ENCODE measurements at regions not wholly inside any gene's neighbourhood (a gene's known extent, or its start where the extent isn't known, plus 50 kb on each side); places are given as distances from the start of the nearest gene placed in this dataset.

- H3K79me2 ChIP-seq (ENCODE audit: low read length): no peaks in the 10 kb centered on the region
- H2AFZ ChIP-seq (ENCODE audit: low read length): no peak overlapping the region
- H3F3A ChIP-seq (ENCODE audit: insufficient read depth, low read length): no peaks in the 10 kb centered on the region
- no peak for DNase-seq
- no peak overlapping the region for H3K27ac ChIP-seq (ENCODE audit: low read length)
- no peaks in the 10 kb centered on the region for H3K9me2 ChIP-seq (replicated peaks; ENCODE audit: insufficient read depth, low read length)
- no peak overlapping the region for H3K4me2 ChIP-seq (ENCODE audit: low read depth, low read length)
- H4K20me1 ChIP-seq (ENCODE audit: insufficient read depth, low read length): no peaks in the 10 kb centered on the region
- no peak overlapping the region for H3K4me3 ChIP-seq (ENCODE audit: low read length)
- no peaks in the 10 kb centered on the region for H3K4me1 ChIP-seq (ENCODE audit: low read length)
- H3K9ac ChIP-seq (ENCODE audit: low read length): no peak overlapping the region
- H3K36me3 ChIP-seq (replicated peaks; ENCODE audit: insufficient read depth, low read length): no peaks in the 10 kb centered on the region
- H3K27me3 ChIP-seq (replicated peaks; ENCODE audit: insufficient read depth, low read length): peaks cover 20% of the 10 kb centered on the region
- TF ChIP-seq EZH2 (optimal IDR thresholded peaks at IDR 0.05; ENCODE audit: low read depth, low read length): no peak
- no peak for TF ChIP-seq EZH2phosphoT487 (IDR thresholded peaks at IDR 0.05; ENCODE audit: low read length)
- TF ChIP-seq CTCF (IDR thresholded peaks at IDR 0.05; ENCODE audit: low read length): no peak
- H3K9me3 ChIP-seq (replicated peaks; ENCODE audit: insufficient read depth, low read length): no peaks in the 10 kb centered on the region
Observed at GRCh38 chr6:167710363-167710920, 116.3 kb upstream of the AFDN start.

- no peak for DNase-seq
- Histone ChIP-seq H3K27ac (ENCODE audit: low read length) (no peak overlapping the region), H3K79me2 (ENCODE audit: low read length) (no peaks in the 10 kb centered on the region), H3K4me1 (ENCODE audit: low read length) (no peaks in the 10 kb centered on the region), H3K27me3 (replicated peaks; ENCODE audit: insufficient read depth, low read length) (peaks cover 20% of the 10 kb centered on the region), H4K20me1 (ENCODE audit: insufficient read depth, low read length) (no peaks in the 10 kb centered on the region), H3K9me3 (replicated peaks; ENCODE audit: insufficient read depth, low read length) (no peaks in the 10 kb centered on the region), H3K36me3 (replicated peaks; ENCODE audit: insufficient read depth, low read length) (no peaks in the 10 kb centered on the region), H3K9me2 (replicated peaks; ENCODE audit: insufficient read depth, low read length) (no peaks in the 10 kb centered on the region), H3K9ac (ENCODE audit: low read length) (no peak overlapping the region), H3K4me2 (ENCODE audit: low read depth, low read length) (no peak overlapping the region), H3F3A (ENCODE audit: insufficient read depth, low read length) (no peaks in the 10 kb centered on the region), H3K4me3 (ENCODE audit: low read length) (no peak overlapping the region), H2AFZ (ENCODE audit: low read length) (no peak overlapping the region)
- no peak for TF ChIP-seq EZH2phosphoT487 (IDR thresholded peaks at IDR 0.05; ENCODE audit: low read length)
- TF ChIP-seq EZH2 (optimal IDR thresholded peaks at IDR 0.05; ENCODE audit: low read depth, low read length): no peak
Observed at GRCh38 chr6:167711211-167711610, 115.5 kb upstream of the AFDN start.

- H3K27ac ChIP-seq (ENCODE audit: low read length): no peak overlapping the region
- H3F3A ChIP-seq (ENCODE audit: insufficient read depth, low read length): no peaks in the 10 kb centered on the region
- H3K4me1 ChIP-seq (ENCODE audit: low read length): no peaks in the 10 kb centered on the region
- H3K4me3 ChIP-seq (ENCODE audit: low read length): no peak overlapping the region
- TF ChIP-seq CTCF (IDR thresholded peaks at IDR 0.05; ENCODE audit: low read length) (no peak), EZH2phosphoT487 (IDR thresholded peaks at IDR 0.05; ENCODE audit: low read length) (no peak), EZH2 (optimal IDR thresholded peaks at IDR 0.05; ENCODE audit: low read depth, low read length) (no peak)
- peaks cover 13% of the 10 kb centered on the region; the same call in 1 of the 2 replicates for H3K27me3 ChIP-seq (replicated peaks; ENCODE audit: insufficient read depth, low read length)
- H2AFZ ChIP-seq (ENCODE audit: low read length): no peak overlapping the region
- no peak overlapping the region for H3K4me2 ChIP-seq (ENCODE audit: low read depth, low read length)
- H4K20me1 ChIP-seq (ENCODE audit: insufficient read depth, low read length): no peaks in the 10 kb centered on the region
- H3K9me2 ChIP-seq (replicated peaks; ENCODE audit: insufficient read depth, low read length): no peaks in the 10 kb centered on the region
- H3K9ac ChIP-seq (ENCODE audit: low read length): no peak overlapping the region
- H3K36me3 ChIP-seq (replicated peaks; ENCODE audit: insufficient read depth, low read length): no peaks in the 10 kb centered on the region
- no peaks in the 10 kb centered on the region for H3K9me3 ChIP-seq (replicated peaks; ENCODE audit: insufficient read depth, low read length)
- H3K79me2 ChIP-seq (ENCODE audit: low read length): no peaks in the 10 kb centered on the region
- DNase-seq: no peak
Observed at GRCh38 chr6:167711768-167712730, 114.7 kb upstream of the AFDN start.

Data from MM.1S (cell line).